Liver (tissue), 3 donors: ENCODE measurements at regions not wholly inside any gene's neighbourhood (a gene's known extent, or its start where the extent isn't known, plus 50 kb on each side); places are given as distances from the start of the nearest gene placed in this dataset.

Experiments used
- ATF3 ChIP-seq: IDR thresholded peaks from 2 replicates; pipeline ENCODE4 v1.6.1; 2016; ENCODE audit warnings: antibody characterized with exemption
- CTCF ChIP-seq: fragments of 150-350 bp; IDR thresholded peaks from 2 replicates; pipeline ENCODE4 v1.5.1; 2017; ENCODE audit warnings: improper control_type of control experiment, low read depth, low read length; ENCODE audit not compliant: missing input control
- EGR1 ChIP-seq, 2 donors: IDR thresholded peaks; 2 replicates each; pipeline ENCODE4 v1.6.1; 2016 to 2018; ENCODE audit warnings: antibody characterized with exemption in 2 of 2, low read depth in 2 of 2
- GABPA ChIP-seq, 2 donors: IDR thresholded peaks in 1 of 2; conservative IDR thresholded peaks in 1 of 2; 2 replicates each; pipeline ENCODE4 v1.6.1; 2016; ENCODE audit warnings: antibody characterized with exemption in 2 of 2, mild to moderate bottlenecking in 1 of 2, moderate library complexity in 1 of 2
- JUND ChIP-seq, 2 donors: IDR thresholded peaks; 2 replicates each; pipeline ENCODE4 v1.6.1; 2016; ENCODE audit warnings: antibody characterized with exemption in 2 of 2
- MAX ChIP-seq: IDR thresholded peaks from 2 replicates; pipeline ENCODE4 v1.6.1; 2016; ENCODE audit warnings: antibody characterized with exemption
- RAD21 ChIP-seq, 2 donors: IDR thresholded peaks; 2 replicates each; pipeline ENCODE4 v1.6.1; 2016; ENCODE audit warnings: antibody characterized with exemption in 2 of 2, mild to moderate bottlenecking in 2 of 2
- RXRA ChIP-seq, 2 donors: IDR thresholded peaks; 2 replicates each; pipeline ENCODE4 v1.6.1; 2017 to 2018; ENCODE audit warnings: antibody characterized with exemption in 2 of 2, mild to moderate bottlenecking in 1 of 2
- SP1 ChIP-seq: IDR thresholded peaks from 2 replicates; pipeline ENCODE4 v1.6.1; 2018; ENCODE audit warnings: antibody characterized with exemption, mild to moderate bottlenecking
- TAF1 ChIP-seq: conservative IDR thresholded peaks from 2 replicates; pipeline ENCODE4 v1.6.1; 2016; ENCODE audit warnings: antibody characterized with exemption, mild to moderate bottlenecking
- donor health status: healthy.
- donor health status: healthy.

GRCh38 chr21:36261459-36261858, 58.5 kb upstream of the MORC3 start:
- TF ChIP-seq RAD21 (IDR thresholded peaks at IDR 0.05): no peak
- TF ChIP-seq CTCF: no peak
- no peak for TF ChIP-seq MAX
- TF ChIP-seq JUND (IDR thresholded peaks at IDR 0.05): no peak
- no peak for TF ChIP-seq TAF1
- TF ChIP-seq RXRA (IDR thresholded peaks at IDR 0.05): no peak
- no peak for TF ChIP-seq ATF3
- TF ChIP-seq SP1: no peak
- TF ChIP-seq EGR1 (IDR thresholded peaks at IDR 0.05; ENCODE audit: low read depth in 2 of 2): no peak
- TF ChIP-seq GABPA (IDR thresholded peaks at IDR 0.05 in 1 of 2, conservative IDR thresholded peaks at IDR 0.05 in 1 of 2): no peak
